HUES48 (cell line): ENCODE measurements at regions not wholly inside any gene's neighbourhood (a gene's known extent, or its start where the extent isn't known, plus 50 kb on each side); places are given as distances from the start of the nearest gene placed in this dataset.
"Not testable (repeated sequence)": the region's sequence is repeated elsewhere in the genome, so short reads cannot be mapped to it uniquely, and the experiment has no call there.

Experiments used
- H3K27ac ChIP-seq: one replicate; pipeline ENCODE4 v1.7.0; 2013; ENCODE audit warnings: low read depth, low read length, inconsistent platforms
- H3K27me3 ChIP-seq: 2 replicates; pipeline ENCODE4 v1.6.1; 2013; ENCODE audit warnings: mild to moderate bottlenecking, low read length; ENCODE audit not compliant: control insufficient read depth, insufficient read depth
- H3K36me3 ChIP-seq: 2 replicates; pipeline ENCODE4 v1.6.1; 2013; ENCODE audit warnings: low read length; ENCODE audit not compliant: control insufficient read depth, insufficient read depth
- H3K4me1 ChIP-seq: 2 replicates; pipeline ENCODE4 v1.6.1; 2013; ENCODE audit warnings: mild to moderate bottlenecking, low read length; ENCODE audit not compliant: control insufficient read depth, insufficient read depth
- H3K4me3 ChIP-seq: 2 replicates; pipeline ENCODE4 v1.5.1; 2013; ENCODE audit warnings: mild to moderate bottlenecking, low read depth, low read length
- H3K9ac ChIP-seq: 2 replicates; pipeline ENCODE4 v1.6.1; 2013; ENCODE audit warnings: mild to moderate bottlenecking, low read depth, low read length, moderate library complexity
- H3K9me3 ChIP-seq: 2 replicates; pipeline ENCODE4 v1.6.1; 2013; ENCODE audit warnings: low read length; ENCODE audit not compliant: control insufficient read depth, insufficient read depth

GRCh38 chr1:199836430-199836829, 191.1 kb upstream of the NR5A2 start:
- no peaks in the 10 kb centered on the region for H3K36me3 ChIP-seq
- H3K9ac ChIP-seq, result no peak overlapping the region
- H3K4me1 ChIP-seq, result no peaks in the 10 kb centered on the region
- H3K4me3 ChIP-seq, result no peak overlapping the region
- no peaks in the 10 kb centered on the region for H3K27me3 ChIP-seq
- no peak overlapping the region for H3K27ac ChIP-seq
- no peaks in the 10 kb centered on the region for H3K9me3 ChIP-seq

GRCh38 chr1:199837321-199837720, 190.2 kb upstream of the NR5A2 start:
- no peak overlapping the region for H3K27ac ChIP-seq
- H3K36me3 ChIP-seq, result no peaks in the 10 kb centered on the region
- no peaks in the 10 kb centered on the region for H3K4me1 ChIP-seq
- H3K27me3 ChIP-seq, result no peaks in the 10 kb centered on the region
- no peaks in the 10 kb centered on the region for H3K9me3 ChIP-seq
- no peak overlapping the region for H3K4me3 ChIP-seq
- H3K9ac ChIP-seq, result no peak overlapping the region

GRCh38 chr1:199839608-199840007, 187.9 kb upstream of the NR5A2 start:
- H3K27ac ChIP-seq, H3K9me3 ChIP-seq, H3K36me3 ChIP-seq, H3K4me1 ChIP-seq, H3K9ac ChIP-seq, H3K27me3 ChIP-seq, H3K4me3 ChIP-seq: not testable (repeated sequence)

- not testable (repeated sequence) for H3K9ac ChIP-seq, H3K27ac ChIP-seq, H3K9me3 ChIP-seq, H3K4me1 ChIP-seq, H3K4me3 ChIP-seq, H3K36me3 ChIP-seq, H3K27me3 ChIP-seq
Measured at GRCh38 chr1:199843096-199843495, 184.4 kb upstream of the NR5A2 start.

GRCh38 chr1:199843861-199844260, 183.6 kb upstream of the NR5A2 start:
- Histone ChIP-seq H3K9ac (no peak overlapping the region), H3K4me3 (no peak overlapping the region), H3K27me3 (no peaks in the 10 kb centered on the region), H3K36me3 (no peaks in the 10 kb centered on the region), H3K27ac (no peak overlapping the region), H3K4me1 (no peaks in the 10 kb centered on the region), H3K9me3 (no peaks in the 10 kb centered on the region)

- Histone ChIP-seq H3K27me3 (no peaks in the 10 kb centered on the region), H3K36me3 (no peaks in the 10 kb centered on the region), H3K9ac (no peak overlapping the region), H3K9me3 (no peaks in the 10 kb centered on the region), H3K4me1 (no peaks in the 10 kb centered on the region), H3K4me3 (no peak overlapping the region), H3K27ac (no peak overlapping the region)
Measured at GRCh38 chr1:199847021-199847420, 180.5 kb upstream of the NR5A2 start.

GRCh38 chr1:199851439-199852140, 175.9 kb upstream of the NR5A2 start:
- Histone ChIP-seq H3K36me3 (no peaks in the 10 kb centered on the region), H3K9ac (no peak overlapping the region), H3K27ac (no peak overlapping the region), H3K4me1 (peaks cover 11% of the 10 kb centered on the region), H3K27me3 (no peaks in the 10 kb centered on the region), H3K4me3 (no peak overlapping the region), H3K9me3 (no peaks in the 10 kb centered on the region)

- Histone ChIP-seq H3K9me3 (no peaks in the 10 kb centered on the region), H3K4me3 (no peak overlapping the region), H3K27ac (no peak overlapping the region), H3K27me3 (no peaks in the 10 kb centered on the region), H3K4me1 (peaks cover 14% of the 10 kb centered on the region), H3K36me3 (no peaks in the 10 kb centered on the region), H3K9ac (no peak overlapping the region)
Measured at GRCh38 chr1:199854686-199855321, 172.7 kb upstream of the NR5A2 start.

- Histone ChIP-seq H3K27me3 (no peaks in the 10 kb centered on the region), H3K9me3 (no peaks in the 10 kb centered on the region), H3K36me3 (no peaks in the 10 kb centered on the region), H3K9ac (peak overlapping the region; percentile 15; the same call in 1 of the 2 replicates), H3K4me1 (peaks cover 14% of the 10 kb centered on the region), H3K27ac (peak overlapping the region; percentile 63), H3K4me3 (no peak overlapping the region)
Measured at GRCh38 chr1:199855580-199855979, 171.9 kb upstream of the NR5A2 start.

- H3K27ac ChIP-seq, result peak overlapping the region; percentile 63
- H3K36me3 ChIP-seq, result no peaks in the 10 kb centered on the region
- peaks cover 14% of the 10 kb centered on the region for H3K4me1 ChIP-seq
- H3K9ac ChIP-seq, result peak overlapping the region; percentile 15; the same call in 1 of the 2 replicates
- no peak overlapping the region for H3K4me3 ChIP-seq
- H3K27me3 ChIP-seq, result no peaks in the 10 kb centered on the region
- H3K9me3 ChIP-seq, result no peaks in the 10 kb centered on the region
Measured at GRCh38 chr1:199856216-199856780, 171.2 kb upstream of the NR5A2 start.

GRCh38 chr1:199857108-199857507, 170.4 kb upstream of the NR5A2 start:
- no peak overlapping the region for H3K4me3 ChIP-seq
- H3K9ac ChIP-seq, result no peak overlapping the region
- peaks cover 14% of the 10 kb centered on the region for H3K4me1 ChIP-seq
- H3K27ac ChIP-seq, result no peak overlapping the region
- no peaks in the 10 kb centered on the region for H3K36me3 ChIP-seq
- H3K9me3 ChIP-seq, result no peaks in the 10 kb centered on the region
- no peaks in the 10 kb centered on the region for H3K27me3 ChIP-seq
